ENCODE measurements at regions not wholly inside any gene's neighbourhood (a gene's known extent, or its start where the extent isn't known, plus 50 kb on each side); places are given as distances from the start of the nearest gene placed in this dataset.

DNA sequence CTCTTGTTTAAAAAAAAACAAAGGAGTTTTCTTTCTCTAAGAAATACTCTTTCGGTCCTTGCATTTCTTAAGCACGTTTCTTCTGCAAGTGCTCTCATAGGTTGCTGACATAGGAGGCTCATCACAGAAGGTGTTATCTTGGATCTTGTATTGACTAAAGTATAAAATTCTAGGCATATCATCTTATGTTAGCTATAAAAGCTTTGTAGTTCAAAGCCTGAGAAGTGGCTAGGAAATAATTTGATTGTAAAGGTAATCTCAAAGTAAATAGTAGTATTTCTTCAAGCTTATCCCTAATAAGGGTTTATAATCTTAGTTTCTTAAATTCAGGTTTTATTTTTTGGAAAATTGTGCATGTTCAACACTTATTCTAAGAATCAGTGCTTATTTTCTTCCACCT, 778.9 kb downstream of the TMTC2 start:
- Histone ChIP-seq H3K4me1 (no peaks in the 10 kb centered on the region), H3K9me3 (no peaks in the 10 kb centered on the region), H3K27ac (no peak overlapping the region), H3K4me3 (no peak overlapping the region), H3K27me3 (no peaks in the 10 kb centered on the region), H3K36me3 (no peaks in the 10 kb centered on the region)
- TF ChIP-seq POLR2A (IDR thresholded peaks at IDR 0.05) = no peak
- no peak for TF ChIP-seq EP300 (IDR thresholded peaks at IDR 0.05)
- TF ChIP-seq, protein P1, sequence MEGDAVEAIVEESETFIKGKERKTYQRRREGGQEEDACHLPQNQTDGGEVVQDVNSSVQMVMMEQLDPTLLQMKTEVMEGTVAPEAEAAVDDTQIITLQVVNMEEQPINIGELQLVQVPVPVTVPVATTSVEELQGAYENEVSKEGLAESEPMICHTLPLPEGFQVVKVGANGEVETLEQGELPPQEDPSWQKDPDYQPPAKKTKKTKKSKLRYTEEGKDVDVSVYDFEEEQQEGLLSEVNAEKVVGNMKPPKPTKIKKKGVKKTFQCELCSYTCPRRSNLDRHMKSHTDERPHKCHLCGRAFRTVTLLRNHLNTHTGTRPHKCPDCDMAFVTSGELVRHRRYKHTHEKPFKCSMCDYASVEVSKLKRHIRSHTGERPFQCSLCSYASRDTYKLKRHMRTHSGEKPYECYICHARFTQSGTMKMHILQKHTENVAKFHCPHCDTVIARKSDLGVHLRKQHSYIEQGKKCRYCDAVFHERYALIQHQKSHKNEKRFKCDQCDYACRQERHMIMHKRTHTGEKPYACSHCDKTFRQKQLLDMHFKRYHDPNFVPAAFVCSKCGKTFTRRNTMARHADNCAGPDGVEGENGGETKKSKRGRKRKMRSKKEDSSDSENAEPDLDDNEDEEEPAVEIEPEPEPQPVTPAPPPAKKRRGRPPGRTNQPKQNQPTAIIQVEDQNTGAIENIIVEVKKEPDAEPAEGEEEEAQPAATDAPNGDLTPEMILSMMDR (IDR thresholded peaks at IDR 0.05) = no peak
- DNase-seq (ENCODE audit: low spot score in 2 of 2) = no peak
- WGBS, 2 donors = 41 to 47% methylated on average over 2 of the region's 2 CpGs

DNA sequence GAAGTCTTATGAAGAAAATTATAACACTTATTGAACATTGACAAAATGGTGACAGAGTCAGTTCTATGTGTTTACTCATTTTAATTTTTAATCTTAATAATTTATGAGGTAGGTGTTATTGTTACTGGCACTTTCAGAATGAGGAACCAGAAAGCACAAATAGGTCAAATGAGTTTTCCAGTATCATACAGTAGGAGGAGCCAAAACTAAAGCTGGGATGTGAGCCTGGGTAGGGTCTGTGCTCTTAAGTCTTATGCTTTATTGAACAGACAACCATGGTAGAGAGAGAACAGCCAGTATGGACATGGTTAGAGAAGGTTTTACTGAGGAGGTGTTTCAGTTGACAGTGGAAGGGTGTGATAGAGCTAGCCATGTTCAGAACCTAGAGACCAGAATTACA, 775.7 kb downstream of the TMTC2 start:
- Histone ChIP-seq H3K9me3 (peaks cover 0 to 9% (median 0%) of the 10 kb centered on the region in 4 donors), H3K36me3 (no peaks in the 10 kb centered on the region), H3K4me1 (no peaks in the 10 kb centered on the region), H3K27ac (no peak overlapping the region), H3K4me3 (no peak overlapping the region), H3K27me3 (no peaks in the 10 kb centered on the region)
- no peak for DNase-seq (ENCODE audit: low spot score in 2 of 2)
- TF ChIP-seq POLR2A (IDR thresholded peaks at IDR 0.05) (no peak), EP300 (IDR thresholded peaks at IDR 0.05) (no peak)
- TF ChIP-seq, protein P1 (IDR thresholded peaks at IDR 0.05) = no peak

DNA sequence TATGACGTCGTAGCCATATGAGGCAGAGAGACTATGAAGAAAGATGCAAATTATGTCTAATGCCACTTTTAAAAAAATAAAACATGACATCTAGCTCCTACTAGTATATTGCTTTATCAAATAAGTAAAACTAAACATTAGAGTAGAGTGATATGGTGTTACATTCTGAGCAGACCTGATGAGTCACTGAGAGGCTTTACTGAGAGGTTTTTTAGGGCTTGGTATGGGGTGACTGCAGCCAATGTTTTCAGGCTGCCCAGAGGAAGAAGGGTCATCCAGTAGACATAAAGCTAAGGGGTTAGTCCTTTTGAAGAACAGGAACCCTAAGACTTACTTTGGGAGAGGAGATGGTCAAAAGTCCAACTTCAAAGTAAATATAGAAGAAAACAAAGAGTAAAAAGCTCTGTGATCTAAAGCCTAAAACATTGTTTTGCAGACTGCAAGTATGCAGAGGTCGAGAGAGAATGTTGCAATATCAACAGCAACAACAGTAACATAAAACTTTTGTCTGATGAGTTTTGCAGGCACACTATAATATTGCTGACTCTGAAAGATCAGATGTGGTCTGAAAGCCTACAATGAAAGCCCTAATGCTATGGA, 774.7 kb downstream of the TMTC2 start:
- H3K36me3 ChIP-seq = no peaks in the 10 kb centered on the region
- no peak for DNase-seq (ENCODE audit: low spot score in 2 of 2)
- 58 to 59% methylated on average over 3 of the region's 3 CpGs for WGBS, 2 donors
- H3K9me3 ChIP-seq = peaks cover 0 to 9% (median 0%) of the 10 kb centered on the region in 4 donors
- H3K4me1 ChIP-seq = no peaks in the 10 kb centered on the region
- no peak overlapping the region for H3K4me3 ChIP-seq
- H3K27me3 ChIP-seq = no peaks in the 10 kb centered on the region
- no peak overlapping the region for H3K27ac ChIP-seq
- TF ChIP-seq, protein P1 (IDR thresholded peaks at IDR 0.05) = no peak
- TF ChIP-seq POLR2A (IDR thresholded peaks at IDR 0.05) (no peak), EP300 (IDR thresholded peaks at IDR 0.05) (no peak)

DNA sequence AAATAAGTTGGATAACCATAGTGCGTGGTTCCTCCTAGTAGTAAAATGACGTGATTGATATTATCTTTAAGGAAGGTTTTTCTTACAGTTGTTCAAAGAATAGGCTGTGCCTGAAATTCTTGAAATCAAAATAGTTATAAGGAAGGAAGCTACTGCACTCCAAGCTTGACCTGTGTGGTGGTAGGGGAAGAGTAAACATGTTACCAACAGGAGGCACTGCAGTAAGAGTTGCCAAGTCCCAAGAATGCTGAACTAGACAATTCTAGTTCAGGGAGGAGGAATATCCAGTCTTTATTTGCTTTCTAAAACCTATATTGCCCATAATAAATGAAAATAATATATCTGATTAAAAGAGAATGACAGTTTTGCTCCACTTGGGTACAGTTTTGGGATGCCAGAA, 764.5 kb downstream of the TMTC2 start:
- TF ChIP-seq, protein P1 (IDR thresholded peaks at IDR 0.05) = no peak
- no peak for TF ChIP-seq EP300 (IDR thresholded peaks at IDR 0.05)
- no peak for TF ChIP-seq POLR2A (IDR thresholded peaks at IDR 0.05)
- Histone ChIP-seq H3K27me3 (no peaks in the 10 kb centered on the region), H3K9me3 (no peaks in the 10 kb centered on the region), H3K36me3 (no peaks in the 10 kb centered on the region), H3K4me3 (no peak overlapping the region), H3K4me1 (no peaks in the 10 kb centered on the region), H3K27ac (no peak overlapping the region)
- 93 to 95% methylated on average over 2 of the region's 2 CpGs for WGBS, 2 donors
- no peak for DNase-seq (ENCODE audit: low spot score in 2 of 2)

DNA sequence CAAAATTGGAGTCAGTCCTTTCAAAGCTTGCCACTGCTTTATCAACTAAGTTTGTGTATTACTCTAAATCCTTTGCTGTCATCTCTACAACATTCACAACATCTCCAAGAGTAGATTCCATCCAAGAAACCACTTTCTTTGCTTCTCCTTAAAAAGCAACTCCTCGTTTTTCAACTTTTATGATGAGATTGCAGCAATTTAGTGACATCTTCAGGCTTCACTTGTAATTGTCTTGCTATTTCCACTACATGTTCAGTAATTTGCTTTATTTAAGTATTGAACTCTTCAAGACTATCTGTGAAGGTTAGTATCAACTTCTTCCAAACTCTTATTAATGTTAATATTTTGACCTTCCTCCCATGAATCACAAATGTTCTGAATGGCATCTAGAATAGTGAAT, 747.9 kb downstream of the TMTC2 start:
- TF ChIP-seq, protein P1 (IDR thresholded peaks at IDR 0.05) = no peak
- TF ChIP-seq EP300 (IDR thresholded peaks at IDR 0.05) (no peak), POLR2A (IDR thresholded peaks at IDR 0.05) (no peak)
- no peak overlapping the region for H3K4me3 ChIP-seq

More for the DNA sequence above, 747.9 kb downstream of the TMTC2 start:
- Histone ChIP-seq H3K36me3 (no peaks in the 10 kb centered on the region), H3K27ac (no peak overlapping the region), H3K27me3 (no peaks in the 10 kb centered on the region), H3K4me1 (no peaks in the 10 kb centered on the region), H3K9me3 (peaks cover 0 to 12% (median 0%) of the 10 kb centered on the region in 4 donors)
- WGBS, 2 donors = 47% methylated on average over 1 of the region's 1 CpG
- no peak for DNase-seq (ENCODE audit: low spot score in 2 of 2)
